ENCODE measurements at regions not wholly inside any gene's neighbourhood (a gene's known extent, or its start where the extent isn't known, plus 50 kb on each side); places are given as distances from the start of the nearest gene placed in this dataset.

DNA sequence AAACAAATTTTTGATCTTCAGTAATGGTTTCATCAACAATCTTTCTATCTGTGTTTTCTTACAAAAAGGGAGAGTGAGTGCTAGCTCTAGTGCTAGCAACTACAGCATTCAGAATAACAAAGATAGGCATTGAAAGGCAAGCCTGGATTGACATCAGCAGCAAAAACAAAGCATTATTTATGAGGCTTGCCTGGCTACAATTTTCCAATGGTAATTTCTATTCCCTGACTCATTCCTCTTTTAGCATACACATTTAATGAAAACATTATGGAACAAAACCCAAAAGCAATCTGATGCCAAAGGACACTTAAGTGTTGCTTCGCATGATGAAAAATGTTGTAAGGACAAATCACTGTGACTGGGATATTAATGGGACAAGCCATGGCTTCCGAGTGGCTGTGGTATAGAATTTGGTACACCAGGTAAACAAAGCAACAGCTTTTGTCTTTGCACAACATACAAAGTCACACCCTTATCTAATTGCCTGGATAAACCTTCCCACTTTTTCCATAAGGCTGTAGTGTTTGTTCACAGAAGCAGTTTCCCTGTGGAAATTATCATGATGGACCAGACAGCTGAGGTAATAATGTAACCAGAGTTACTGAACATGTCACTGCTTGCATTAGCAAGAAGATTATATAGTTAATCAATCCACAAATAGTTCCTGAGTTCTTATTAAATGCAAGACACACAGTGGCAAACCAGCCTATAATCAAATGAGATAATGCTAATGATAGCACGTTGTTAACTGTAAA is 179.8 kb upstream of the EDIL3 start:
- TF ChIP-seq ARNT (IDR thresholded peaks at IDR 0.05) (no peak), SP1 (IDR thresholded peaks at IDR 0.05) (no peak), L3MBTL2 (conservative IDR thresholded peaks at IDR 0.05) (no peak), FOXA1 (IDR thresholded peaks at IDR 0.05) (no peak), SUZ12 (IDR thresholded peaks at IDR 0.05) (no peak)
